C4-2B (cell line): ENCODE measurements at regions not wholly inside any gene's neighbourhood (a gene's known extent, or its start where the extent isn't known, plus 50 kb on each side); places are given as distances from the start of the nearest gene placed in this dataset.

ENCODE experiments used
- H3K27ac ChIP-seq: fragments of 450-650 bp; 2 replicates; pipeline ENCODE4 v1.5.1; 2017
- ZFX ChIP-seq: fragments of 450-650 bp; IDR thresholded peaks from 2 replicates; pipeline ENCODE4 v1.6.1; 2017
- TF ChIP-seq, protein P1 (sequence below): fragments of 450-650 bp; conservative IDR thresholded peaks from 2 replicates; pipeline ENCODE4 v1.5.1; 2017; ENCODE audit warnings: mild to moderate bottlenecking

GRCh38 chr16:6447021-6447790, 885.4 kb upstream of the RBFOX1 start:
- no peak for TF ChIP-seq ZFX
- TF ChIP-seq, protein P1, sequence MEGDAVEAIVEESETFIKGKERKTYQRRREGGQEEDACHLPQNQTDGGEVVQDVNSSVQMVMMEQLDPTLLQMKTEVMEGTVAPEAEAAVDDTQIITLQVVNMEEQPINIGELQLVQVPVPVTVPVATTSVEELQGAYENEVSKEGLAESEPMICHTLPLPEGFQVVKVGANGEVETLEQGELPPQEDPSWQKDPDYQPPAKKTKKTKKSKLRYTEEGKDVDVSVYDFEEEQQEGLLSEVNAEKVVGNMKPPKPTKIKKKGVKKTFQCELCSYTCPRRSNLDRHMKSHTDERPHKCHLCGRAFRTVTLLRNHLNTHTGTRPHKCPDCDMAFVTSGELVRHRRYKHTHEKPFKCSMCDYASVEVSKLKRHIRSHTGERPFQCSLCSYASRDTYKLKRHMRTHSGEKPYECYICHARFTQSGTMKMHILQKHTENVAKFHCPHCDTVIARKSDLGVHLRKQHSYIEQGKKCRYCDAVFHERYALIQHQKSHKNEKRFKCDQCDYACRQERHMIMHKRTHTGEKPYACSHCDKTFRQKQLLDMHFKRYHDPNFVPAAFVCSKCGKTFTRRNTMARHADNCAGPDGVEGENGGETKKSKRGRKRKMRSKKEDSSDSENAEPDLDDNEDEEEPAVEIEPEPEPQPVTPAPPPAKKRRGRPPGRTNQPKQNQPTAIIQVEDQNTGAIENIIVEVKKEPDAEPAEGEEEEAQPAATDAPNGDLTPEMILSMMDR = no peak
- no peak overlapping the region for H3K27ac ChIP-seq

DNA sequence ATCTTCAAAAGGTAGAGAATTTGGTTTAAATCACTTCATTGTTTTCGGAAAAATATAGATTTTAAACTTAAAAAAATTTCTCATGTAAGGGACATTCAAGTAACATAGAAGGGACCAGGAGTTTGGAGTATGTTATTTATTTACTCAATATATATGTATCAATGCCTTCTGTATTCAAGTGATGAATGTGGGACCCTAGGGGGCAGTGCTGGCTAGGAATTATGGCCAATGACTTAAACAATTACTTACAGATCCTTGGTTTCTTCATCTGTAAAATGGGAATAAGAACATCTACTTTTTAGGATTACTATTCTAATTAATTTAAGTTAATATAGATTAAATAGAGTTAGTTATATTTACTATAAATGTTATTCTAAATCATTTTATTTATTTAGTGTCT, 886.3 kb upstream of the RBFOX1 start:
- H3K27ac ChIP-seq = no peak overlapping the region
- TF ChIP-seq ZFX = no peak
- TF ChIP-seq, protein P1 = peak; percentile 42

- no peak overlapping the region for H3K27ac ChIP-seq
- TF ChIP-seq, protein P1 = no peak
- no peak for TF ChIP-seq ZFX
These were observed 893.5 kb upstream of the RBFOX1 start for GRCh38 chr16:6439129-6439528.

DNA sequence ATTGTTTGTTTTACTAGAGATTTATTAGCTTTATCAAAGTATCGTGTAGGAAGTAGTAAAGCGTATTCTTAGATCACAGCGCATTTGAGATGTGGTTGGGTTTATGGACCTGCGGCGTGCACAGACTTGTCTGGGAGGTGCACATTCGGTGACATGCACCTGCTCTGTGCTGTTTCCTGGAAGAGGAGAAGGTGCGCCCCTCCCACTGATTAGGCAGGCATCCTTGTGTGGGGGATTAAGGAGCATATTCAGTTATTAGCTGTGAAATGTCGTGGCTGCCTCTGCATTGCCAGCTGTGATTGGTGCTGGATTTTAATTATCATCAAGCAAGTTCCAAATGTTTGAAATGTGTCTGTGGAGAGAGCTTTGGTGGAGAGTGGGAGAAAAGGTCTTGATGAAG, 903.8 kb upstream of the RBFOX1 start:
- TF ChIP-seq ZFX = no peak
- no peak overlapping the region for H3K27ac ChIP-seq

GRCh38 chr16:6427621-6428020, 905.0 kb upstream of the RBFOX1 start:
- H3K27ac ChIP-seq = no peak overlapping the region
- TF ChIP-seq ZFX = no peak
- TF ChIP-seq, protein P1 = no peak

GRCh38 chr16:6407596-6407995, 925.0 kb upstream of the RBFOX1 start:
- TF ChIP-seq, protein P1 = no peak
- TF ChIP-seq ZFX = no peak
- no peak overlapping the region for H3K27ac ChIP-seq

GRCh38 chr16:6406028-6406427, 926.6 kb upstream of the RBFOX1 start:
- H3K27ac ChIP-seq = no peak overlapping the region
- no peak for TF ChIP-seq ZFX
- TF ChIP-seq, protein P1 = no peak

DNA sequence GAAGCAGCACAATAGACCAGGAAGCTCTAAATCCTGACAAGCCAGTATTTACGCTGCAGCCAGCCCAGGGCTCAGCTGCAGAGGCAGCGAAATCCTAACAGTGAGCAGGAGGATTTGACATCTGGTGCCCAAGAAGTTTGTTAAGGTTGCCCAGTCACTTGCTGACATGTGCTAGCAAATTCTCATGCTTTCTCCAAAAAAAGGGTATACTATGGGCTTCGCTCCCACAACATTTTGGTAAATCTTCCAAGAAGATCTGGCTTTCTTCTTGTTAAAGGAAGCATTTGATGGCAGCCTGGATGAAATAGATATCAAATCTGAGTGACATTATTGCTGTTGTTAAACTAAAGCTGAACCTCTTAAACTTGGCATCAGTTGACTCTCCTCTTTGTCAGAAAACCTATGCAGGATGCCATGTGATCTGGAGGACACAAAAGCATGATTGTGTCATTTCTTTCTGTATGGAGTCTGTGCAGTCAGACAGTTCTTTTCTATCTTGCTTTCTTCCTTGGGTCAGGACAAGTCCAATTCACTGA, 949.7 kb upstream of the RBFOX1 start:
- no peak overlapping the region for H3K27ac ChIP-seq
- TF ChIP-seq, protein P1 = no peak
- no peak for TF ChIP-seq ZFX
